H9 (cell line): ENCODE measurements at regions not wholly inside any gene's neighbourhood (a gene's known extent, or its start where the extent isn't known, plus 50 kb on each side); places are given as distances from the start of the nearest gene placed in this dataset.

Experiments used
- DNase-seq: peaks from one replicate; pipeline ENCODE4 v3.0.0-alpha.2; 2017
- H2AFZ ChIP-seq: one replicate; pipeline ENCODE4 v1.6.1; 2013; ENCODE audit warnings: mild to moderate bottlenecking, low read length, control low read depth, moderate library complexity
- H2AK5ac ChIP-seq: 2 replicates; pipeline ENCODE4 v1.6.1; 2013; ENCODE audit warnings: low read length, control low read depth, mixed read lengths; ENCODE audit not compliant: insufficient read length
- H2BK120ac ChIP-seq: one replicate; pipeline ENCODE4 v1.6.1; 2013; ENCODE audit warnings: low read depth, mild to moderate bottlenecking, low read length, control low read depth, inconsistent platforms; ENCODE audit not compliant: poor library complexity, severe bottlenecking
- H2BK12ac ChIP-seq: 2 replicates; pipeline ENCODE4 v1.6.1; 2013; ENCODE audit warnings: low read length, control low read depth, mixed read lengths, low read depth; ENCODE audit not compliant: insufficient read length
- H2BK15ac ChIP-seq: 2 replicates; pipeline ENCODE4 v1.6.1; 2013; ENCODE audit warnings: low read depth, low read length, control low read depth
- H2BK20ac ChIP-seq: one replicate; pipeline ENCODE4 v1.6.1; 2013; ENCODE audit warnings: low read depth, mild to moderate bottlenecking, low read length, control low read depth, inconsistent platforms; ENCODE audit not compliant: poor library complexity, severe bottlenecking
- H2BK5ac ChIP-seq: 2 replicates; pipeline ENCODE4 v1.6.1; 2013; ENCODE audit warnings: low read length, control low read depth, mixed read lengths; ENCODE audit not compliant: insufficient read length
- H3K14ac ChIP-seq: 2 replicates; pipeline ENCODE4 v1.6.1; 2013; ENCODE audit warnings: low read length, control low read depth; ENCODE audit not compliant: insufficient read depth
- H3K18ac ChIP-seq: 2 replicates; pipeline ENCODE4 v1.6.1; 2013; ENCODE audit warnings: low read depth, mild to moderate bottlenecking, mixed read lengths, low read length, control low read depth; ENCODE audit not compliant: insufficient read length
- H3K23ac ChIP-seq: 2 replicates; pipeline ENCODE4 v1.6.1; 2013; ENCODE audit warnings: low read length, control low read depth, mixed read lengths, low read depth; ENCODE audit not compliant: insufficient read length
- H3K23me2 ChIP-seq: 2 replicates; pipeline ENCODE4 v1.6.1; 2013; ENCODE audit warnings: low read depth, mild to moderate bottlenecking, mixed read lengths, low read length, control low read depth; ENCODE audit not compliant: insufficient read length, poor library complexity, severe bottlenecking
- H3K27ac ChIP-seq: 2 replicates; pipeline ENCODE4 v1.5.1; 2013; ENCODE audit warnings: low read length, control low read depth, mixed read lengths, low read depth; ENCODE audit not compliant: insufficient read length
- H3K27me3 ChIP-seq: 2 replicates; pipeline ENCODE4 v1.6.1; 2013; ENCODE audit warnings: low read length, control low read depth, inconsistent platforms; ENCODE audit not compliant: insufficient read depth
- H3K4ac ChIP-seq: 2 replicates; pipeline ENCODE4 v1.6.1; 2013; ENCODE audit warnings: low read depth, mild to moderate bottlenecking, control low read depth, inconsistent platforms, low read length, moderate library complexity
- H3K4me1 ChIP-seq: 2 replicates; pipeline ENCODE4 v1.6.1; 2013; ENCODE audit warnings: low read length, control low read depth, inconsistent platforms; ENCODE audit not compliant: insufficient read depth
- H3K4me2 ChIP-seq: 2 replicates; pipeline ENCODE4 v1.6.1; 2013; ENCODE audit warnings: low read length, control low read depth, mixed read lengths; ENCODE audit not compliant: insufficient read length, insufficient read depth
- H3K56ac ChIP-seq: 2 replicates; pipeline ENCODE4 v1.6.1; 2013; ENCODE audit warnings: low read depth, mild to moderate bottlenecking, mixed read lengths, low read length, control low read depth; ENCODE audit not compliant: insufficient read length
- H3K79me1 ChIP-seq: 2 replicates; pipeline ENCODE4 v1.6.1; 2013; ENCODE audit warnings: low read depth, mild to moderate bottlenecking, moderate library complexity, low read length, control low read depth, inconsistent platforms; ENCODE audit not compliant: insufficient read depth, poor library complexity, severe bottlenecking
- H3K79me2 ChIP-seq: 2 replicates; pipeline ENCODE4 v1.6.1; 2013; ENCODE audit warnings: low read length, control low read depth, inconsistent platforms; ENCODE audit not compliant: insufficient read depth
- H3K9ac ChIP-seq: 2 replicates; pipeline ENCODE4 v1.6.1; 2013; ENCODE audit warnings: low read length, control low read depth, mixed read lengths; ENCODE audit not compliant: insufficient read length; ENCODE audit errors: extremely low read depth
- H3K9me3 ChIP-seq: one replicate; pipeline ENCODE4 v1.6.1; 2013; ENCODE audit warnings: low read depth, low read length, inconsistent platforms; ENCODE audit not compliant: control insufficient read depth
- H3T11ph ChIP-seq: one replicate; pipeline ENCODE4 v1.6.1; 2013; ENCODE audit warnings: mild to moderate bottlenecking, low read length, control low read depth, inconsistent platforms
- H4K20me1 ChIP-seq: one replicate; pipeline ENCODE4 v1.6.1; 2013; ENCODE audit not compliant: control insufficient read depth, insufficient read length, insufficient read depth
- H4K5ac ChIP-seq: 2 replicates; pipeline ENCODE4 v1.6.1; 2013; ENCODE audit warnings: low read depth, mild to moderate bottlenecking, mixed read lengths, low read length, control low read depth; ENCODE audit not compliant: insufficient read length
- H4K8ac ChIP-seq: replicated peaks from 2 replicates; pipeline ENCODE4 v1.6.1; 2013; ENCODE audit warnings: low read length, control low read depth, mixed read lengths, low read depth; ENCODE audit not compliant: insufficient read length
- H4K91ac ChIP-seq: 2 replicates; pipeline ENCODE4 v1.6.1; 2013; ENCODE audit warnings: low read depth, mild to moderate bottlenecking, moderate library complexity, mixed read lengths, low read length, control low read depth; ENCODE audit not compliant: insufficient read length
- H3K27ac Mint-ChIP-seq, 3 experiments: 2 replicates in 2 of 3; 3 replicates in 1 of 3; pipeline ENCODE4 v1.8.0; 2020 to 2021; ENCODE audit warnings: mixed read lengths in 3 of 3, mild to moderate bottlenecking in 1 of 3, moderate library complexity in 1 of 3
- H3K27me3 Mint-ChIP-seq: 2 replicates; pipeline ENCODE4 v1.8.0; 2021; ENCODE audit warnings: low read depth, mild to moderate bottlenecking, moderate library complexity, mixed read lengths
- H3K36me3 Mint-ChIP-seq, 3 experiments: 2 replicates in 2 of 3; 3 replicates in 1 of 3; pipeline ENCODE4 v1.8.0; 2020 to 2021; ENCODE audit warnings: low read depth in 3 of 3, mixed read lengths in 3 of 3; ENCODE audit not compliant: insufficient read depth in 1 of 3
- H3K4me1 Mint-ChIP-seq, 2 experiments: 2 replicates each; pipeline ENCODE4 v1.8.0; 2020; ENCODE audit warnings: mixed read lengths in 2 of 2
- H3K4me3 Mint-ChIP-seq, 2 experiments: 2 replicates in 1 of 2; 3 replicates in 1 of 2; pipeline ENCODE4 v1.8.0; 2020 to 2021; ENCODE audit warnings: mild to moderate bottlenecking in 2 of 2, mixed read lengths in 2 of 2, moderate library complexity in 1 of 2
- H3K9me3 Mint-ChIP-seq, 2 experiments: 2 replicates in 1 of 2; 3 replicates in 1 of 2; pipeline ENCODE4 v1.8.0; 2020; ENCODE audit warnings: mild to moderate bottlenecking in 2 of 2, mixed read lengths in 2 of 2, moderate library complexity in 1 of 2
- TF ChIP-seq, protein P1 (sequence below): fragments of 200-600 bp; sonication (generic); conservative IDR thresholded peaks from 3 replicates; pipeline ENCODE4 v1.8.0; 2021; ENCODE audit warnings: antibody characterized with exemption, mild to moderate bottlenecking

DNA sequence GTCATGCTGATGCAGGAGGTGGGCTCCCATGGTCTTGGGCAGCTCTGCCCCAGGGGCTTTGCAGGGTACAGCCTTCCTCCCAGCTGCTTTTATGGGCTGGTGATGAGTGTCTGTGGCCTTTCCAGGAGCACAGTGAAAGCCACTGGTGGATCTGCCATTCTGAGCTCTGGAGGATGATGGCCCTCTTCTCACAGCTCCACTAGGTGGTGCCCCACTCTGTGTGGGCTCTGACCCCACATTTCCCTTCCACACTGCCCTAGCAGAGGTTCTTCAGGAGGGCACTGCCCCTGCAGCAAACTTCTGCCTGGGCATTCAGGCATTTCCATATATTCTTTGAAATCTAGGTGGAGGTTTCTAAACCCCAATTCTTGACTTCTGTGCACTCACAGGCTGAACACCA lies 1188.6 kb downstream of the MRPL39 start:
- Histone ChIP-seq H2AK5ac (no peak overlapping the region), H3K14ac (no peak overlapping the region), H3K23ac (no peak overlapping the region), H2BK120ac (no peak overlapping the region), H2BK5ac (no peak overlapping the region), H4K8ac (no peak overlapping the region), H3K4me2 (no peak overlapping the region), H3K27me3 (peaks cover 4% of the 10 kb centered on the region; the same call in 1 of the 2 replicates), H4K5ac (no peak overlapping the region), H3K23me2 (no peaks in the 10 kb centered on the region), H2AFZ (no peak overlapping the region), H4K20me1 (no peaks in the 10 kb centered on the region), H3K56ac (no peak overlapping the region), H3K9ac (no peak overlapping the region), H4K91ac (no peak overlapping the region), H3K4me1 (no peaks in the 10 kb centered on the region; the same call in 1 of the 2 replicates), H3K9me3 (no peaks in the 10 kb centered on the region), H3K79me1 (no peaks in the 10 kb centered on the region), H2BK20ac (no peak overlapping the region), H3K18ac (no peak overlapping the region), H3T11ph (no peak overlapping the region), H3K79me2 (no peaks in the 10 kb centered on the region), H2BK15ac (no peak overlapping the region), H3K4ac (no peak overlapping the region), H3K27ac (no peak overlapping the region), H2BK12ac (no peak overlapping the region)
- no peak for DNase-seq
- Mint-ChIP-seq H3K27me3 (0 out of 2 replicates have a peak, but pooled peaks cover 2% of the 10 kb centered on the region), H3K4me3 (no peak overlapping the region), H3K27ac (no peak overlapping the region), H3K36me3 (peaks cover 14 to 34% (median 18%) of the 10 kb centered on the region in 3 experiments), H3K9me3 (peaks cover 66 to 78% of the 10 kb centered on the region in 2 experiments), H3K4me1 (peaks cover 0 to 11% of the 10 kb centered on the region in 2 experiments; a peak in 2 of 4 replicates)
- TF ChIP-seq, protein P1, sequence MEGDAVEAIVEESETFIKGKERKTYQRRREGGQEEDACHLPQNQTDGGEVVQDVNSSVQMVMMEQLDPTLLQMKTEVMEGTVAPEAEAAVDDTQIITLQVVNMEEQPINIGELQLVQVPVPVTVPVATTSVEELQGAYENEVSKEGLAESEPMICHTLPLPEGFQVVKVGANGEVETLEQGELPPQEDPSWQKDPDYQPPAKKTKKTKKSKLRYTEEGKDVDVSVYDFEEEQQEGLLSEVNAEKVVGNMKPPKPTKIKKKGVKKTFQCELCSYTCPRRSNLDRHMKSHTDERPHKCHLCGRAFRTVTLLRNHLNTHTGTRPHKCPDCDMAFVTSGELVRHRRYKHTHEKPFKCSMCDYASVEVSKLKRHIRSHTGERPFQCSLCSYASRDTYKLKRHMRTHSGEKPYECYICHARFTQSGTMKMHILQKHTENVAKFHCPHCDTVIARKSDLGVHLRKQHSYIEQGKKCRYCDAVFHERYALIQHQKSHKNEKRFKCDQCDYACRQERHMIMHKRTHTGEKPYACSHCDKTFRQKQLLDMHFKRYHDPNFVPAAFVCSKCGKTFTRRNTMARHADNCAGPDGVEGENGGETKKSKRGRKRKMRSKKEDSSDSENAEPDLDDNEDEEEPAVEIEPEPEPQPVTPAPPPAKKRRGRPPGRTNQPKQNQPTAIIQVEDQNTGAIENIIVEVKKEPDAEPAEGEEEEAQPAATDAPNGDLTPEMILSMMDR: no peak
